Right atrium auricular region (tissue), 2 donors: ENCODE measurements at regions not wholly inside any gene's neighbourhood (a gene's known extent, or its start where the extent isn't known, plus 50 kb on each side); places are given as distances from the start of the nearest gene placed in this dataset.

Experiments
- DNase-seq: peaks from one replicate; pipeline ENCODE4 v3.0.0-alpha.2; 2019; ENCODE audit warnings: low spot score
- H3K27ac ChIP-seq, 2 donors: fragments of 200-600 bp; sonication (generic); 1 replicate in 1 of 2; 2 replicates in 1 of 2; pipeline ENCODE4 v1.5.1; 2016 to 2019
- H3K27me3 ChIP-seq, 2 donors: fragments of 200-600 bp; sonication (generic); one replicate each; pipeline versions ENCODE4 v1.5.1 to v1.6.0; 2017 to 2019
- H3K36me3 ChIP-seq: fragments of 200-600 bp; sonication (generic); one replicate; pipeline ENCODE4 v1.5.1; 2016
- H3K4me1 ChIP-seq, 2 donors: fragments of 200-600 bp; sonication (generic); one replicate each; pipeline versions ENCODE4 v1.5.1 to v1.6.0; 2017 to 2019
- H3K4me3 ChIP-seq, 2 donors: fragments of 200-600 bp; sonication (generic); 1 replicate in 1 of 2; 2 replicates in 1 of 2; pipeline ENCODE4 v1.5.1; 2017 to 2019; ENCODE audit warnings: mild to moderate bottlenecking in 1 of 2, moderate library complexity in 1 of 2
- H3K9me3 ChIP-seq, 2 donors: fragments of 200-600 bp; sonication (generic); one replicate each; pipeline ENCODE4 v1.5.1; 2019
- TF ChIP-seq, protein P1 (sequence below), 2 donors: fragments of 200-600 bp; sonication (generic); IDR thresholded peaks; one replicate each; pipeline ENCODE4 v1.5.1; 2019; ENCODE audit warnings: antibody characterized with exemption in 2 of 2

DNA sequence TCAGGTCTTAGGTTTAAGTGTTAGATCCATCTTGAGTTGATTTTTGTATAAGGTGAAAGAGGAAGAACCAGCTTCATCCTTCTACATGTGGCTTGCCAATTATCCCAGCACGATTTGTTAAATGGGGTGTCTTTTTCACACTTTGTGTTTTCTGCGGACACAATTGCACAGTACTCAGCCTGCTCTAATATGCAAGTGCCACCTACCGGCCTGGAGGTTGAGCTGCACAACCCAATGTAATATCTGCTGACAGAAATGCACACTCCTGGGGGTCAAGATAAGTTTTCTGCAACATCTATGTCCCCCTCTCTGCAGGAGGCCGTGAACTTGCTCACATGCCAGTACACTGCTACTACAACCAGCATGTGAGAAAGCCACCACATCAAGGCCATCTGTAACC is 791.9 kb upstream of the ROBO1 start:
- Histone ChIP-seq H3K9me3 (no peaks in the 10 kb centered on the region), H3K27ac (no peak overlapping the region), H3K4me3 (no peak overlapping the region), H3K4me1 (no peaks in the 10 kb centered on the region), H3K27me3 (no peaks in the 10 kb centered on the region), H3K36me3 (no peaks in the 10 kb centered on the region)
- no peak for DNase-seq
- TF ChIP-seq, protein P1, sequence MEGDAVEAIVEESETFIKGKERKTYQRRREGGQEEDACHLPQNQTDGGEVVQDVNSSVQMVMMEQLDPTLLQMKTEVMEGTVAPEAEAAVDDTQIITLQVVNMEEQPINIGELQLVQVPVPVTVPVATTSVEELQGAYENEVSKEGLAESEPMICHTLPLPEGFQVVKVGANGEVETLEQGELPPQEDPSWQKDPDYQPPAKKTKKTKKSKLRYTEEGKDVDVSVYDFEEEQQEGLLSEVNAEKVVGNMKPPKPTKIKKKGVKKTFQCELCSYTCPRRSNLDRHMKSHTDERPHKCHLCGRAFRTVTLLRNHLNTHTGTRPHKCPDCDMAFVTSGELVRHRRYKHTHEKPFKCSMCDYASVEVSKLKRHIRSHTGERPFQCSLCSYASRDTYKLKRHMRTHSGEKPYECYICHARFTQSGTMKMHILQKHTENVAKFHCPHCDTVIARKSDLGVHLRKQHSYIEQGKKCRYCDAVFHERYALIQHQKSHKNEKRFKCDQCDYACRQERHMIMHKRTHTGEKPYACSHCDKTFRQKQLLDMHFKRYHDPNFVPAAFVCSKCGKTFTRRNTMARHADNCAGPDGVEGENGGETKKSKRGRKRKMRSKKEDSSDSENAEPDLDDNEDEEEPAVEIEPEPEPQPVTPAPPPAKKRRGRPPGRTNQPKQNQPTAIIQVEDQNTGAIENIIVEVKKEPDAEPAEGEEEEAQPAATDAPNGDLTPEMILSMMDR (IDR thresholded peaks at IDR 0.05), result no peak

DNA sequence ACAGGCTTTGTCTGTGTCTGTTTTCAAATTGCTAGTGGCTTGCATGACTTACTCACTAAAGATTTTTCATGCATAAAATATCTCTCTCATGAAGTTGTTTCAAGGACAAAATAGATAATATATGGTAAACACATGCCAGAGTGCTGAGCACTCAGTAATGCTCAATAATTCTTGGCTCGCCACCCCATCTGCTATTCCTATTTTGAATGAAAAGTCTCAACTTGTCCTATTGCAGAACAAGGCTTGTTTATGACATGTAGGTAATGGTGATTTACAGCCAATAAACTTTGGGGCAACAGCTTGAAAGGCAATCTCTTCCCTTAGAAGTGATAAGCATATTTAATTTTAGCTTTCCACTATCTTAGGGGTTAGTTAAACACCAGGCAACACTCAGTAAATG is 789.0 kb upstream of the ROBO1 start:
- H3K9me3 ChIP-seq, result no peaks in the 10 kb centered on the region
- no peaks in the 10 kb centered on the region for H3K4me1 ChIP-seq
- H3K27me3 ChIP-seq, result no peaks in the 10 kb centered on the region
- DNase-seq, result no peak
- TF ChIP-seq, protein P1 (IDR thresholded peaks at IDR 0.05), result no peak
- no peak overlapping the region for H3K27ac ChIP-seq
- no peaks in the 10 kb centered on the region for H3K36me3 ChIP-seq
- H3K4me3 ChIP-seq, result no peak overlapping the region

DNA sequence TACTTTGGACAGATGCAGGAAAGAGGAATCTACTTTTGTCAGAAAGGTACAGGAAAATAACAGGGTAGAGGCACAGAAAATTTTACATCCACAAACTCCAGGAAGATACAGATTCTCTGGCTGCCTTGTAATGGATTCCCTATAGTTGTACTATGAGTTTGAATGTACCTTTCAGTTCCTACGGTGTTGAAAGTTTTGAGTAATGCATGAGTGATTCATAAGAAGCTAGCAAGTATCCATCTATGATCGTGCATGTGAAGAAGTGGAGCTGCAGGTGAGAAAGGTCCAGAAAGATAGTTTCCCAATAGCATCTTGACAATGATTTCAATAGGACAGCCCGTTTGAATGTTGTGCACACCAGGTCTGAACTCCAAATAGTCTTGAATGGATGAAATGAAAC is 786.5 kb upstream of the ROBO1 start:
- DNase-seq, result no peak
- Histone ChIP-seq H3K27ac (no peak overlapping the region), H3K36me3 (no peaks in the 10 kb centered on the region), H3K9me3 (no peaks in the 10 kb centered on the region), H3K27me3 (no peaks in the 10 kb centered on the region), H3K4me3 (no peak overlapping the region), H3K4me1 (no peaks in the 10 kb centered on the region)
- TF ChIP-seq, protein P1 (IDR thresholded peaks at IDR 0.05), result no peak

DNA sequence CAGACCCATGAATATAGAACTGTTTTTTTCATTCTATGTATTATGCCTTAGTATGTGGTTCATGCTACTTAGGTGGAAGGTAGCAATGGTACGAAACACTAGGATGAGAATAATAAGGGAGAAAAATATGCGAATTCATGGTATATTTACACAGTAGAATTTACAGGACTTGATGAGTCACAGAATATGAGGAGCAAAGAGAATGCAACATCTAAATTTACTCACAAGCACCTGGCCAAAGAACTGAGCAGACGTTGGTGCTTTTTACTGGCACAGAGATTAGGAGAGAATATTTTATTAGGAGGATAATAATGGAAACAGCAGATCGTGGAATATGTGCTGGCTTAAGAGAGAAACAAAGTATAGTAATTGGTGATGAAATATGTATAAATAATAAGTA is 785.4 kb upstream of the ROBO1 start:
- Histone ChIP-seq H3K4me3 (no peak overlapping the region), H3K9me3 (no peaks in the 10 kb centered on the region), H3K27ac (no peak overlapping the region), H3K36me3 (no peaks in the 10 kb centered on the region), H3K27me3 (no peaks in the 10 kb centered on the region), H3K4me1 (no peaks in the 10 kb centered on the region)
- DNase-seq, result no peak
- TF ChIP-seq, protein P1 (IDR thresholded peaks at IDR 0.05), result no peak

DNA sequence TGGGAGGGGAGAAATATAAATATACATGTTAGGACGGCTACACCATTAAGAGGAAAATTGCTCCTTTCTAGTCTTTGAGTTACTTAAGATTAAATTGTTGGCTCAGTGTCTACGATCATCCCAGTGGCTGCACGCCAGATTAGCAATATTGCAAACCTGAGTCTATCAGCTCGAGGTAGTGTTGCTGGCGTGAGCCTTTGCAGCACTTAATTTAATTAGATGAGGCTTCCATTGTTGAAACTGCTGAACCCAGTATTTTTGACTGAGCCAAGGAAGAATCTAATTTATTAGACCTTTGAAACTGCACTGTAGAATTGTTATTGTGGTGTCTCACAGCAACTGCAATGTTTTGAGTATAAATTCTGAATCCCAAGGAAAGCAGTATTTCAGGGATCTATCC is 782.4 kb upstream of the ROBO1 start:
- DNase-seq, result no peak
- H3K4me3 ChIP-seq, result no peak overlapping the region
- no peaks in the 10 kb centered on the region for H3K4me1 ChIP-seq
- H3K27ac ChIP-seq, result no peak overlapping the region
- TF ChIP-seq, protein P1 (IDR thresholded peaks at IDR 0.05), result no peak
- no peaks in the 10 kb centered on the region for H3K9me3 ChIP-seq
- peaks cover 0 to 3% of the 10 kb centered on the region in 2 donors for H3K27me3 ChIP-seq
- H3K36me3 ChIP-seq, result no peaks in the 10 kb centered on the region

DNA sequence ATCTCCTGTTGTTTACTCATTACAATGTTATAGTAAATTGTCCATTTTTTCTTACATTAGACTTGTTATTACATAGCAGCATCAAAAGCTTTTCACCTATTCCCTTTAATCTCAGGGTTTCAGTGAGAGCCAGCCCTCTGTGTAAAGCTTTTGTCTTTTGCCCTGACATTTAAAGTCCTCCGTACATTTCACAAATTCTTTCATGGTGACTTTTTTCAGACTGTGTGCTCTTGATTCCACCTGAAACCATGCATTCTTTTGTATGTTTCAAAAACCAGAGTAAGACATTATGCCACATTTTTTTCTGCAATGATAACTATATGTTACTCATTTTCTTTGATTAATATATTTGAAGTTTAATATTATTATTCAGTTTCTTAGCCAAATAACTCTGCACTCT is 781.4 kb upstream of the ROBO1 start:
- Histone ChIP-seq H3K4me1 (no peaks in the 10 kb centered on the region), H3K27ac (no peak overlapping the region), H3K4me3 (no peak overlapping the region), H3K36me3 (no peaks in the 10 kb centered on the region), H3K27me3 (peaks cover 0 to 3% of the 10 kb centered on the region in 2 donors), H3K9me3 (no peaks in the 10 kb centered on the region)
- DNase-seq, result no peak
- TF ChIP-seq, protein P1 (IDR thresholded peaks at IDR 0.05), result no peak
